ENCODE measurements at regions not wholly inside any gene's neighbourhood (a gene's known extent, or its start where the extent isn't known, plus 50 kb on each side); places are given as distances from the start of the nearest gene placed in this dataset.

DNA sequence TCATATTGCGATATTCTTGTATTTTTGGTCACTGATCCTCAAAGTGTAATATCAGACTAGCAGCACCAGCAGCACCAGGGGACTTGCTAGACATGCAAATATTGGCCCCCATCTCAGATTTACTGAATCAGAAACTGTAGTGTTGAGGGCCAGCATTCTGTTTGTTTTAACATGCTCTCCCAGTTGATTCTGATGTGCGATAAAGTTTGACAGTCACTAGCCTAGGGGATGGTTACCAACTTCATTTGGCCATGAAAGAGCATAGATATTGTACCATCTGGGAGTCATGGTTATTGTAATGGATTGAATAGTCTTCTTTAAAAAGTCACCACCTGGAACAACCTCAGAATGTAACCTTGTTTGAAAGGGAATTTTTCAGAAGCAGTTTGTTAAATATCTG lies 1090.4 kb upstream of the RAG2 start:
- Histone ChIP-seq H3K79me2 (ENCODE audit: control insufficient read depth, insufficient read depth, low read length) (no peaks in the 10 kb centered on the region), H3K9me3 (replicated peaks; ENCODE audit: control insufficient read depth, insufficient read depth, low read length) (no peaks in the 10 kb centered on the region), H2AFZ (ENCODE audit: control insufficient read depth, low read depth, low read length) (no peak overlapping the region), H3K9ac (ENCODE audit: control insufficient read depth, insufficient read depth, low read length) (no peak overlapping the region), H3K27me3 (replicated peaks in 1 of 2; ENCODE audit: control insufficient read depth in 2 of 2, insufficient read depth in 2 of 2, low read length in 1 of 2) (no peaks in the 10 kb centered on the region), H4K20me1 (ENCODE audit: control insufficient read depth, insufficient read depth) (no peaks in the 10 kb centered on the region), H3K36me3 (ENCODE audit: control insufficient read depth in 2 of 2, insufficient read depth in 2 of 2, low read length in 1 of 2) (no peaks in the 10 kb centered on the region), H3K4me2 (ENCODE audit: control insufficient read depth, insufficient read depth) (no peak overlapping the region), H3K4me3 (no peak overlapping the region), H3K4me1 (ENCODE audit: control insufficient read depth, insufficient read depth, low read length) (no peaks in the 10 kb centered on the region), H3K27ac (ENCODE audit: control insufficient read depth, insufficient read depth) (no peak overlapping the region)
- RAD21 ChIA-PET (ENCODE audit: unreplicated experiment) = no interaction called here
- SMC1A ChIA-PET (ENCODE audit: uncharacterized antibody, unreplicated experiment) = no interaction called here
- ATAC-seq (no peak), FAIRE-seq (no peak), DNase-seq (ENCODE audit: low read depth, low spot score) (no peak)
- BruUV-seq (replicated peaks) = no TSS peak
- CTCF ChIA-PET = no interaction called here
- in situ Hi-C loops (cut with MboI) (no loop called here), intact Hi-C loops (cut with micrococcal nuclease; ENCODE audit: unreplicated experiment) (no loop called here)
- TF ChIP-seq, protein P1, sequence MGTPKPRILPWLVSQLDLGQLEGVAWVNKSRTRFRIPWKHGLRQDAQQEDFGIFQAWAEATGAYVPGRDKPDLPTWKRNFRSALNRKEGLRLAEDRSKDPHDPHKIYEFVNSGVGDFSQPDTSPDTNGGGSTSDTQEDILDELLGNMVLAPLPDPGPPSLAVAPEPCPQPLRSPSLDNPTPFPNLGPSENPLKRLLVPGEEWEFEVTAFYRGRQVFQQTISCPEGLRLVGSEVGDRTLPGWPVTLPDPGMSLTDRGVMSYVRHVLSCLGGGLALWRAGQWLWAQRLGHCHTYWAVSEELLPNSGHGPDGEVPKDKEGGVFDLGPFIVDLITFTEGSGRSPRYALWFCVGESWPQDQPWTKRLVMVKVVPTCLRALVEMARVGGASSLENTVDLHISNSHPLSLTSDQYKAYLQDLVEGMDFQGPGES (IDR thresholded peaks at IDR 0.05) = no peak
- TF ChIP-seq BCL11A (IDR thresholded peaks at IDR 0.05; ENCODE audit: low read depth, low read length) (no peak), CBFB (IDR thresholded peaks at IDR 0.05; ENCODE audit: low read depth) (no peak), STAT3 (IDR thresholded peaks at IDR 0.05; ENCODE audit: low read depth, low read length) (no peak), CREB1 (IDR thresholded peaks at IDR 0.05; ENCODE audit: low read depth) (no peak)
- WGBS (ENCODE audit: insufficient coverage, insufficient replicate concordance, low lambda C conversion rate, missing lambda C conversion rate) = 45% methylated on average over 2 of the region's 2 CpGs
- POLR2A ChIA-PET = no interaction called here

DNA sequence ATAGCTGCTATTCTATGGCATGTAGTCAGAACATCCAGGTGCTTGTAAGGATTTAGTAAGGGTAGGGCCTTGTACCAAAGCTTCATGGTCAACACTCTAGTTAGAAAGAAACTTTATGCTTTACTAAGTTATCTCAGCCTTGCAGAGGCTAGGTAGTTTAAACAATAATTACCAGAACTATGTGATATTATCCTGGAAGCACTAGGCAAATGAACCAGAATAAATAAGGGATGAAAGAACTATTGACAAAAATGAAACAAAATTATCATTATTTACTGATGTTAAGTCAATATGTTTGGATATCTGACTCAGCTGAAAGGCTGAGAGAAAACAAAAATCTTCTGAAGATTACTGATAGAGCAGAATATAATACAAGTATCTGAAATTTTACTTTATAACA lies 1089.1 kb upstream of the RAG2 start:
- H3K27me3 ChIP-seq (replicated peaks in 1 of 2; ENCODE audit: control insufficient read depth in 2 of 2, insufficient read depth in 2 of 2, low read length in 1 of 2) = no peaks in the 10 kb centered on the region
- ChIA-PET RAD21 (ENCODE audit: unreplicated experiment) (no interaction called here), POLR2A (no interaction called here), CTCF (interaction anchor here (0.6 kb wide), 1 partner anchor 259 kb away, joined by 3 read pairs; no protein-coding TSS in a partner anchor), SMC1A (ENCODE audit: uncharacterized antibody, unreplicated experiment) (no interaction called here)
- H3K36me3 ChIP-seq (ENCODE audit: control insufficient read depth in 2 of 2, insufficient read depth in 2 of 2, low read length in 1 of 2) = no peaks in the 10 kb centered on the region
- H3K27ac ChIP-seq (ENCODE audit: control insufficient read depth, insufficient read depth) = no peak overlapping the region
- no peak overlapping the region for H3K9ac ChIP-seq (ENCODE audit: control insufficient read depth, insufficient read depth, low read length)
- H3K79me2 ChIP-seq (ENCODE audit: control insufficient read depth, insufficient read depth, low read length) = no peaks in the 10 kb centered on the region
- ATAC-seq (no peak), FAIRE-seq (no peak), DNase-seq (ENCODE audit: low read depth, low spot score) (no peak)
- intact Hi-C loops (cut with micrococcal nuclease; ENCODE audit: unreplicated experiment) (no loop called here), in situ Hi-C loops (cut with MboI) (no loop called here)
- H2AFZ ChIP-seq (ENCODE audit: control insufficient read depth, low read depth, low read length) = no peak overlapping the region
- TF ChIP-seq LARP7 (IDR thresholded peaks at IDR 0.05) (no peak), RCOR1 (conservative IDR thresholded peaks at IDR 0.05; ENCODE audit: low read depth, low read length) (no peak), IRF5 (IDR thresholded peaks at IDR 0.05; ENCODE audit: borderline replicate concordance) (no peak), ESRRA (IDR thresholded peaks at IDR 0.05; ENCODE audit: low read length) (no peak), POLR2AphosphoS2 (IDR thresholded peaks at IDR 0.05; ENCODE audit: low read depth, low read length) (no peak), BCL11A (IDR thresholded peaks at IDR 0.05; ENCODE audit: low read depth, low read length) (no peak), WRNIP1 (IDR thresholded peaks at IDR 0.05; ENCODE audit: borderline replicate concordance, low read depth, low read length) (no peak), BHLHE40 (IDR thresholded peaks at IDR 0.05; ENCODE audit: borderline replicate concordance in 1 of 2, low read depth in 2 of 2, low read length in 1 of 2) (no peak), TCF7 (IDR thresholded peaks at IDR 0.05; ENCODE audit: borderline replicate concordance) (no peak), YBX1 (IDR thresholded peaks at IDR 0.05) (no peak), TARDBP (IDR thresholded peaks at IDR 0.05; ENCODE audit: borderline replicate concordance) (no peak), HDGF (IDR thresholded peaks at IDR 0.05) (no peak)
- no peak overlapping the region for H3K4me2 ChIP-seq (ENCODE audit: control insufficient read depth, insufficient read depth)
- H3K4me3 ChIP-seq = no peak overlapping the region
- H4K20me1 ChIP-seq (ENCODE audit: control insufficient read depth, insufficient read depth) = no peaks in the 10 kb centered on the region
- H3K4me1 ChIP-seq (ENCODE audit: control insufficient read depth, insufficient read depth, low read length) = no peaks in the 10 kb centered on the region
- no TSS peak for BruUV-seq (replicated peaks)
- H3K9me3 ChIP-seq (replicated peaks; ENCODE audit: control insufficient read depth, insufficient read depth, low read length) = no peaks in the 10 kb centered on the region

All from GM12878 (cell line).